Peyer's patch (tissue), 4 donors: ENCODE measurements at regions not wholly inside any gene's neighbourhood (a gene's known extent, or its start where the extent isn't known, plus 50 kb on each side); places are given as distances from the start of the nearest gene placed in this dataset.

Experiments
- CTCF ChIP-seq, 6 experiments: fragments of 450-650 bp in 4 of 6; fragments of 200-600 bp in 2 of 6; sonication (generic) in 1 of 6; IDR thresholded peaks; one replicate each; pipeline ENCODE4 v1.5.1; 2017 to 2019; ENCODE audit warnings: antibody characterized with exemption in 6 of 6, mild to moderate bottlenecking in 3 of 6, moderate library complexity in 1 of 6
- POLR2A ChIP-seq, 2 donors: fragments of 450-650 bp; IDR thresholded peaks; one replicate each; pipeline ENCODE4 v1.5.1; 2017; ENCODE audit warnings: antibody characterized with exemption in 2 of 2, mild to moderate bottlenecking in 2 of 2, moderate library complexity in 2 of 2

DNA sequence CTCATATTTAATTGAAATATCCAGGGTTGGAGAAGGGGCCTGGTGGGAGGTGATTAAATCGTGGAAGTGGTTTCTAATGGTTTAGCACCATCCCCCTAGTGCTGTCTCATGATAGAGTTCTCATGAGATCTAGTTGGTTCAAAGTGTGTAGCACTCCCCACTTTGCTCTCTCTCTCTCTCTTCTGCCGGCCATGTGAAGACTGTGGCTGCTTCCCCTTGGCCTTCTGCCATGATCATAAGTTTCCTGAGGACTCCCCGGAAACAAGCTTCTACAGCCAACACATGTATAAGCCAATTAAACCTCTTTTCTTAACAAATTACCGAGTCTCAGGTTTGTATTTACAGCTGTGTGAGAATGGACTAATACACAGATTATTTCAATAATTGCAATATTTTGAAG is 305.8 kb upstream of the KCND2 start:
- TF ChIP-seq POLR2A (IDR thresholded peaks at IDR 0.05) (no peak), CTCF (IDR thresholded peaks at IDR 0.05) (no peak)
